ENCODE measurements at regions not wholly inside any gene's neighbourhood (a gene's known extent, or its start where the extent isn't known, plus 50 kb on each side); places are given as distances from the start of the nearest gene placed in this dataset.

DNA sequence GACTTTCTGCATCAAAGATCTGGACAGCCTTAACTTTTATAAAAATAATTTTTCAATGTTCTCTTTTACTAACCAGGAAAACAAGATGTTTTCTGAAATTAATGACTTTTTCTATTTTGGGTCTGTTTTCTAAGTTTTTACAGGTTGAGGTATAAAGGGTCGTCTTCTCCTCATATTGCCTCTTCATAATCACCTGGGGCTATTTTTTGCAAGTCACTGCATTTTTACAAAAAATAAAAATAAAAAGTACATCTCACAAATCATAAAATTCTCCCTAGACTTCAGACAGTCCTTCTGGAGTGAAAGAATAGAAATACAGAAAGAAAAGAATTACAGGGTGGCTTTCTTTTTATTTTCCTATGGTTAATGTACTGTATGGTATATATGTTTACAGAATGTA lies 168.5 kb downstream of the PALM2AKAP2 start:
- H3K27ac ChIP-seq = no peak overlapping the region
- no peak for TF ChIP-seq ZFX (IDR thresholded peaks at IDR 0.05)
- TF ChIP-seq, protein P1, sequence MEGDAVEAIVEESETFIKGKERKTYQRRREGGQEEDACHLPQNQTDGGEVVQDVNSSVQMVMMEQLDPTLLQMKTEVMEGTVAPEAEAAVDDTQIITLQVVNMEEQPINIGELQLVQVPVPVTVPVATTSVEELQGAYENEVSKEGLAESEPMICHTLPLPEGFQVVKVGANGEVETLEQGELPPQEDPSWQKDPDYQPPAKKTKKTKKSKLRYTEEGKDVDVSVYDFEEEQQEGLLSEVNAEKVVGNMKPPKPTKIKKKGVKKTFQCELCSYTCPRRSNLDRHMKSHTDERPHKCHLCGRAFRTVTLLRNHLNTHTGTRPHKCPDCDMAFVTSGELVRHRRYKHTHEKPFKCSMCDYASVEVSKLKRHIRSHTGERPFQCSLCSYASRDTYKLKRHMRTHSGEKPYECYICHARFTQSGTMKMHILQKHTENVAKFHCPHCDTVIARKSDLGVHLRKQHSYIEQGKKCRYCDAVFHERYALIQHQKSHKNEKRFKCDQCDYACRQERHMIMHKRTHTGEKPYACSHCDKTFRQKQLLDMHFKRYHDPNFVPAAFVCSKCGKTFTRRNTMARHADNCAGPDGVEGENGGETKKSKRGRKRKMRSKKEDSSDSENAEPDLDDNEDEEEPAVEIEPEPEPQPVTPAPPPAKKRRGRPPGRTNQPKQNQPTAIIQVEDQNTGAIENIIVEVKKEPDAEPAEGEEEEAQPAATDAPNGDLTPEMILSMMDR (conservative IDR thresholded peaks at IDR 0.05) = no peak

- H3K27ac ChIP-seq = no peak overlapping the region
- TF ChIP-seq, protein P1 (conservative IDR thresholded peaks at IDR 0.05) = no peak
- TF ChIP-seq ZFX (IDR thresholded peaks at IDR 0.05) = no peak
These were observed 170.9 kb downstream of the PALM2AKAP2 start for GRCh38 chr9:109950710-109951443.

- no peak overlapping the region for H3K27ac ChIP-seq
- TF ChIP-seq ZFX (IDR thresholded peaks at IDR 0.05) = no peak
- TF ChIP-seq, protein P1 (conservative IDR thresholded peaks at IDR 0.05) = no peak
These were observed 173.3 kb downstream of the PALM2AKAP2 start for GRCh38 chr9:109953300-109953699.

- TF ChIP-seq, protein P1 (conservative IDR thresholded peaks at IDR 0.05) = peak; percentile 43
- TF ChIP-seq ZFX (IDR thresholded peaks at IDR 0.05) = no peak
- no peak overlapping the region for H3K27ac ChIP-seq
These were observed 174.0 kb downstream of the PALM2AKAP2 start for GRCh38 chr9:109953813-109954497.

GRCh38 chr9:109956717-109957440 lies 176.9 kb downstream of the PALM2AKAP2 start:
- no peak for TF ChIP-seq ZFX (IDR thresholded peaks at IDR 0.05)
- TF ChIP-seq, protein P1 (conservative IDR thresholded peaks at IDR 0.05) = no peak
- H3K27ac ChIP-seq = no peak overlapping the region

DNA sequence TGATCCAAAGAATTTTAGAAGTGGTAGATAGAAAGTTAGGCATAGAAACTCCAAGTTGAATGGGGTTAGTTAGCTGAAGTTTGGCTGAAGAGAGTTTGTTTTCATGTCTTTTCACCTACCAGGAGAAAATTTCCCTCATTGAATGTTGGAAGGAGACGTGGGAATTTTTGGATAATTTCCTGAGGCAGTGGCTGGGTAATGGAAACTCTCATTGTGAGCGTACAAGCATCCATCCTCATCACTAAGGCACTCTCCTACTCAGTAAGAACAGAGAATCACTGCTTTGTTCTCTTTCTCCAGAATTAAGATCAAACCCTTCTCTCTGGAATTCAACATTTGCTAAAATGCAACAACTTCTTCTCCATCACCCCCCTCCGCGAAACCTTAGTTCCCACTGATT lies 179.7 kb downstream of the PALM2AKAP2 start:
- no peak overlapping the region for H3K27ac ChIP-seq
- TF ChIP-seq ZFX (IDR thresholded peaks at IDR 0.05) = no peak
- TF ChIP-seq, protein P1 (conservative IDR thresholded peaks at IDR 0.05) = no peak

- TF ChIP-seq ZFX (IDR thresholded peaks at IDR 0.05) = no peak
- TF ChIP-seq, protein P1 (conservative IDR thresholded peaks at IDR 0.05) = no peak
- no peak overlapping the region for H3K27ac ChIP-seq
These were observed 181.6 kb downstream of the PALM2AKAP2 start for GRCh38 chr9:109961626-109962025.
